ENCODE measurements at regions not wholly inside any gene's neighbourhood (a gene's known extent, or its start where the extent isn't known, plus 50 kb on each side); places are given as distances from the start of the nearest gene placed in this dataset.

DNA sequence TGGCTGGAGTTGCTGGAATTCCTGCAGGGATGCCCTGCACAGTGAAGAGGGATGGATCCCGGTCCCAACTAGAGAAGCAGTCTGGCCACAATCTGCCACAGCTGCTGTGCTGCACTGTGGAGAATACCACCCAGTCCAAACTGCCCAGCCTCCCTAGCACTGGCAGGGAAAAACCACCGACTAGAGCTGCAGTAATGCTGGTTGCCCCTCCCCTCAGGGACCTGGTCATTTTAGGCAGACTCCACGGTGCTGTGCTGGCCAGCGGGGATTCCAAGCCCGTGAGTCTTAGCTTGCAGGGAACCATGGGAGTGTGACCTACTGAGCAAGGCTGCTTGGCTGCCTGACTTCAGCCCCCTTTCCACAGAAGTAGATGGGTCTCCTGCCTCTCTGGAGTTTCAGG, 478.0 kb upstream of the ATP11B start:
- peaks cover 0 to 6% (median 0%) of the 10 kb centered on the region in 3 donors for H3K9me3 ChIP-seq (ENCODE audit: control insufficient read depth in 2 of 3, insufficient read depth in 1 of 3, low read length in 3 of 3)
- no peaks in the 10 kb centered on the region for H3K4me1 ChIP-seq (ENCODE audit: control insufficient read depth in 2 of 3, insufficient read depth in 2 of 3, low read depth in 1 of 3, low read length in 3 of 3)
- no peaks in the 10 kb centered on the region for H3K27me3 ChIP-seq (ENCODE audit: control insufficient read depth, insufficient read depth, low read length)
- intact Hi-C loops (cut with DNase I): no loop called here
- no peak overlapping the region for H3K4me3 ChIP-seq (ENCODE audit: low read length in 3 of 3)
- FAIRE-seq (no peak), DNase-seq (peak in 1 of 5 donors; percentile 41)
- no peaks in the 10 kb centered on the region for H3K36me3 ChIP-seq (ENCODE audit: control insufficient read depth in 2 of 3, insufficient read depth in 3 of 3, low read length in 3 of 3)
- no peak overlapping the region for H3K9ac ChIP-seq (ENCODE audit: low read length in 3 of 3)
- H3K27ac ChIP-seq (ENCODE audit: low read depth in 2 of 2, low read length in 2 of 2): no peak overlapping the region
- TF ChIP-seq CTCF (IDR thresholded peaks at IDR 0.05; ENCODE audit: borderline replicate concordance, extremely low read depth, insufficient read depth): no peak

- no peaks in the 10 kb centered on the region for H3K4me1 ChIP-seq (ENCODE audit: control insufficient read depth in 2 of 3, insufficient read depth in 2 of 3, low read depth in 1 of 3, low read length in 3 of 3)
- H3K9me3 ChIP-seq (ENCODE audit: control insufficient read depth in 2 of 3, insufficient read depth in 1 of 3, low read length in 3 of 3): peaks cover 0 to 6% (median 0%) of the 10 kb centered on the region in 3 donors
- no peaks in the 10 kb centered on the region for H3K27me3 ChIP-seq (ENCODE audit: control insufficient read depth, insufficient read depth, low read length)
- no peak for TF ChIP-seq CTCF (IDR thresholded peaks at IDR 0.05; ENCODE audit: borderline replicate concordance, extremely low read depth, insufficient read depth)
- no peak overlapping the region for H3K4me3 ChIP-seq (ENCODE audit: low read length in 3 of 3)
- intact Hi-C loops (cut with DNase I): no loop called here
- no peak overlapping the region for H3K9ac ChIP-seq (ENCODE audit: low read length in 3 of 3)
- DNase-seq (no peak), FAIRE-seq (no peak)
- H3K27ac ChIP-seq (ENCODE audit: low read depth in 2 of 2, low read length in 2 of 2): no peak overlapping the region
- no peaks in the 10 kb centered on the region for H3K36me3 ChIP-seq (ENCODE audit: control insufficient read depth in 2 of 3, insufficient read depth in 3 of 3, low read length in 3 of 3)
Observed at GRCh38 chr3:182323126-182323700, 470.1 kb upstream of the ATP11B start.

DNA sequence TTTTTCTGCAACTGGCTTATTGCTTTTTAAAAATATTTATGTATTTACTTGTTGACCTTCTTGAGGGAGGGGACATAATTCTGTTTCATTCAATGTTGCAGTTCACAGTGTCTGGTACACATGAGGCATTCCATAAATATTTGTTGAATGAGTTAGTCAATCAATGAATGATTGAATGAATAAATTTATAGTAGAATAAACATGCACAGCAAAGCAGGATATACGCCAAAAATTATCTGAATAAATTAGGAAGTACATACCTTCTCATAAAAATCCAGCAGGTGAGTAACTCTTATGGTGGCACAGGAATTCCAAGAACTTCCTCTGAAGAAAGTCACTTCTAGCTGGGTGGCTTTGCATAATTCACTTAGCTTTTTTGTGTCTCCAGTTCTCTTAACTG, 469.4 kb upstream of the ATP11B start:
- Histone ChIP-seq H3K4me3 (ENCODE audit: low read length in 3 of 3) (no peak overlapping the region), H3K27ac (ENCODE audit: low read depth in 2 of 2, low read length in 2 of 2) (no peak overlapping the region), H3K36me3 (ENCODE audit: control insufficient read depth in 2 of 3, insufficient read depth in 3 of 3, low read length in 3 of 3) (no peaks in the 10 kb centered on the region), H3K9me3 (ENCODE audit: control insufficient read depth in 2 of 3, insufficient read depth in 1 of 3, low read length in 3 of 3) (peaks cover 0 to 6% (median 0%) of the 10 kb centered on the region in 3 donors), H3K27me3 (ENCODE audit: control insufficient read depth, insufficient read depth, low read length) (no peaks in the 10 kb centered on the region), H3K4me1 (ENCODE audit: control insufficient read depth in 2 of 3, insufficient read depth in 2 of 3, low read depth in 1 of 3, low read length in 3 of 3) (no peaks in the 10 kb centered on the region), H3K9ac (ENCODE audit: low read length in 3 of 3) (no peak overlapping the region)
- intact Hi-C loops (cut with DNase I): no loop called here
- FAIRE-seq (no peak), DNase-seq (no peak)
- no peak for TF ChIP-seq CTCF (IDR thresholded peaks at IDR 0.05; ENCODE audit: borderline replicate concordance, extremely low read depth, insufficient read depth)

Measured in kidney (tissue), 13 donors.